AG04449 (cell line): ENCODE measurements at regions not wholly inside any gene's neighbourhood (a gene's known extent, or its start where the extent isn't known, plus 50 kb on each side); places are given as distances from the start of the nearest gene placed in this dataset.
A peak's percentile ranks its signal among the peaks of the same experiment; 100 is the strongest.

ENCODE experiments used
- CTCF ChIA-PET: fragments of 350-600 bp; formaldehyde crosslinking; extraction: SDS; loops from one replicate; lab custom pipeline; 2021; ENCODE audit warnings: antibody characterized with exemption; lab: Yijun Ruan, JAX
- POLR2A ChIA-PET: fragments of 400-600, 350-600 bp; formaldehyde crosslinking; extraction: SDS; loops from one replicate; lab custom pipeline; 2020; ENCODE audit warnings: antibody characterized with exemption, inconsistent platforms; lab: Yijun Ruan, JAX
- DNase-seq: peaks from one replicate; pipeline ENCODE4 v3.0.0-alpha.2; 2010; ENCODE audit warnings: low read depth, low spot score
- H3K4me3 ChIP-seq: 2 replicates; pipeline ENCODE4 v1.5.1; 2011; ENCODE audit warnings: low read depth, mild to moderate bottlenecking, control low read depth, low read length
- TF ChIP-seq, protein P1 (sequence below): IDR thresholded peaks from one replicate; pipeline ENCODE4 v1.5.1; 2011; ENCODE audit warnings: mild to moderate bottlenecking, moderate library complexity, low read length, control low read depth, inconsistent platforms; ENCODE audit not compliant: insufficient read depth; ENCODE audit errors: missing control alignments

DNA sequence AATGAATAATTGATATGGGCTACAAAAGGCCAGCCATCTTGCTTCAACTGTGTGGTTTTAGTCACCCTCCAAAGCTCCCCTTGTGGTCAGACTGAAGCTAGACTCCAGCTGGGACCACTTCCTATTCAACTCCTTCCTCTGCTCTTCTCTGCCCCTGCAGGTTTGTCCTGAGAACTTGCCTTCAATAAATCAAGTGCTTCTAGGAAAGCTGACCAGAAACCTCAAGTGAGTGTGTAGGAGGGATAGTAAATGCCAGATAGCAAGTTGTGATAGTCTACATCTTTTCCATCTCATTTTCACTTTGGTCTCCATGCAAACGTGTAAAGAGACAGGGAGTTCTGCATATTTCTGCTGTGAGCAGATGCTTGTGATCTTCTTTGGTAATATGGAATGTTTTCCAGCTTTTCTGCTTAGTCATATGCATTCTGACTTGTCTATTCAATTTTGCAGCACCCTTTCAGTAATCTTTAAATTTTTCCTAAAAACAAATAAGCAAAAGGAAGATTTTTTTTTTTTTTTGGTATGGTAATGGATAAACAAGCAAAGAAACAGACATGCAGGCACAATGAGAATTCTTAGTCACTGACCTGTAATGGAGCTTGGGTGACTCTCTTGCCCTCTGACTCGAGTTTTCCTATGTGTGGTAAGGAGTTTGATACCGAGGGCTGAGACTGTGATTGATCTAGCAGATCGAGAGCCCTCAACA, 201.3 kb upstream of the BTBD3 start:
- POLR2A ChIA-PET: interaction anchor here (0.6 kb wide), 1 partner anchor 185 kb away, joined by 3 read pairs; no protein-coding TSS in a partner anchor
- TF ChIP-seq, protein P1, sequence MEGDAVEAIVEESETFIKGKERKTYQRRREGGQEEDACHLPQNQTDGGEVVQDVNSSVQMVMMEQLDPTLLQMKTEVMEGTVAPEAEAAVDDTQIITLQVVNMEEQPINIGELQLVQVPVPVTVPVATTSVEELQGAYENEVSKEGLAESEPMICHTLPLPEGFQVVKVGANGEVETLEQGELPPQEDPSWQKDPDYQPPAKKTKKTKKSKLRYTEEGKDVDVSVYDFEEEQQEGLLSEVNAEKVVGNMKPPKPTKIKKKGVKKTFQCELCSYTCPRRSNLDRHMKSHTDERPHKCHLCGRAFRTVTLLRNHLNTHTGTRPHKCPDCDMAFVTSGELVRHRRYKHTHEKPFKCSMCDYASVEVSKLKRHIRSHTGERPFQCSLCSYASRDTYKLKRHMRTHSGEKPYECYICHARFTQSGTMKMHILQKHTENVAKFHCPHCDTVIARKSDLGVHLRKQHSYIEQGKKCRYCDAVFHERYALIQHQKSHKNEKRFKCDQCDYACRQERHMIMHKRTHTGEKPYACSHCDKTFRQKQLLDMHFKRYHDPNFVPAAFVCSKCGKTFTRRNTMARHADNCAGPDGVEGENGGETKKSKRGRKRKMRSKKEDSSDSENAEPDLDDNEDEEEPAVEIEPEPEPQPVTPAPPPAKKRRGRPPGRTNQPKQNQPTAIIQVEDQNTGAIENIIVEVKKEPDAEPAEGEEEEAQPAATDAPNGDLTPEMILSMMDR: peak; percentile 62
- no peak overlapping the region for H3K4me3 ChIP-seq
- CTCF ChIA-PET: interaction anchor here (0.8 to 1.3 kb wide), 4 partner anchors 13 to 278 kb away, joined by 3 read pairs; no protein-coding TSS in a partner anchor
- DNase-seq: peak; percentile 85

DNA sequence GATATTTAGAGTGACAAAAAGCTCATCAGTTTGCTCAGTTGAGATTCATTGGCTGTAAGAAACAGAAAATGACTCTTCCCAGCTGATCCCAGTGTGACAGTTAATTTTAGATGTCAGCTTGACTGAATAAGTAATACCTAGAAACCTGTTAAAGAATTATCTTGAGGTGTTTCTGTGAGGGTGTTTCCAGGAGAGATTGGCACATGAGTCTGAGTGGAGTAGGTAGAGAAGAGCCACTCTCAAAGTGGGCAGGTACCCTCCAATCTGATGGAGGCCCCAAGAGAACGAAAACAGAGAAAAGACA, 200.8 kb upstream of the BTBD3 start:
- ChIA-PET POLR2A (no interaction called here), CTCF (interaction anchor here (0.8 to 1.3 kb wide), 3 partner anchors 13 to 278 kb away, joined by 3 read pairs; no protein-coding TSS in a partner anchor)
- no peak for DNase-seq
- no peak overlapping the region for H3K4me3 ChIP-seq
- TF ChIP-seq, protein P1: no peak

DNA sequence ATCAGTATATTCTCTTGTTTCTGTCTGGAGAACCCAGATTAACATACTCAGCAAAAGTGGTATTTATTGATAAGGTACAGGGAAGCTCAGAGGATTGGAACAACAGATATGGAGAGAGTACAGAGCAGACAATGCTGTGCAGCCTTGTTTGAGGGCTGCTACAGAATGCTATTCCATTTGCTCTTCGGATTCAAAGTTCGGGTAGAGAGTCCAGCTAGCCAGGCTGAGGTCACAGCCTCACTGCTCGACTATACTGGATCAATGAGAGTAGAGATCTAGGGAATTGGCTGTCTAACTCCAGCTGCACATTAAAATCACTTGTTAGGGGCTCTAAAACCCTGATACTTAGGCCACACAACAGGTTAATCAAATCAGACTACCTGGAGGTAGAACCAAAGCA, 200.1 kb upstream of the BTBD3 start:
- ChIA-PET POLR2A (interaction anchor here (0.6 kb wide), 1 partner anchor 24 kb away, joined by 3 read pairs; no protein-coding TSS in a partner anchor), CTCF (interaction anchor here (0.8 kb wide), 1 partner anchor 12 kb away, joined by 3 read pairs; no protein-coding TSS in a partner anchor)
- H3K4me3 ChIP-seq: no peak overlapping the region
- no peak for DNase-seq
- TF ChIP-seq, protein P1: no peak

DNA sequence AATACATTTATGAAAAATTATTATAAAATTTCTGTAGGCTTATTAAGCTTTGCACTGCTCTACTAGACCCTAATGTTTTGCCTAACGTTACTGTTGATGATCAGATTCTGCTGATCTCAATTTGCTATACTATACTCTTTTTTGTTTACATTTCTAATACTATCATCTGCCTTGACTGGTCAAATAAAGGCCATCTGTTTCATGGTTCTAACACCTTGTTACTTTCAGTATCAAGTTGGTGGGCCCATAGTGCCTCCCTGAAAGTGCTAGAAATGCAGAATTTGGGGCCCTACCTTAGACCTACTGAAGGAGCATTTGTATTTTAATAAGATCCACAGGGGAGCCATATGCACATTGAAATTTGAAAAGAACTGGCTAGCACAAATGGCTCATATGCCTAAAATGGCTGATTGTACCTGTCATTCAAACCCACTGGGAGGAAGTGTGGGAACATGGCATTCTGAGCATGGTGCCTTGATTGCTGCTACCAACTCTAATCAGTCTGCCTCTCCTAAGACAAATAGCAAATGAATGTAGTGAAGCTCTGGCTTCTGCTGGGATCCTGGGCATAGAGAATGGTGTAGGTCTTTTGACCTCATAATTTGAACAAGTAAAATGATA, 199.1 kb upstream of the BTBD3 start:
- H3K4me3 ChIP-seq: no peak overlapping the region
- ChIA-PET CTCF (no interaction called here), POLR2A (no interaction called here)
- TF ChIP-seq, protein P1: no peak
- no peak for DNase-seq

GRCh38 chr20:11719153-11719552, 198.5 kb upstream of the BTBD3 start:
- H3K4me3 ChIP-seq: no peak overlapping the region
- ChIA-PET POLR2A (no interaction called here), CTCF (no interaction called here)
- TF ChIP-seq, protein P1: no peak
- DNase-seq: no peak

DNA sequence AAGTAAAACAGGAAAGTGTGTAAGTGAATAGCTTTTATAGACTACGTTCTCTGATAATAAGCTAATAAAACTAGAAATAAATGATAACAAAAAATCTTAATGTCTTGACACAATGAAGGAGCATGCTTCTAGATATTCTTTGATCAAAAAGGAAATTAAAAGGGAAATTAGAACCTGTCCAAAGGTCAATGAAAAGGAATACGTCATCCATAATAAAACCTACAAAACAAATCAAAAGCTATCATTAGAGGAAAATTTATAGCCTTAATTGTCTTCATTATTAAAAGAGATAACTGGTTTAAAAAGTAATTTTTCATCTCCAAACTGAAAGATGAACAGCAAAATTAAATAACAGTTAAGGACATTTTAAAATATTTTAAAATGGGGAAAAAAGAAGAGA, 196.3 kb upstream of the BTBD3 start:
- POLR2A ChIA-PET: no interaction called here
- TF ChIP-seq, protein P1: no peak
- no peak for DNase-seq
- CTCF ChIA-PET: interaction anchor here (1.2 to 1.3 kb wide), 2 partner anchors 10 to 13 kb away, joined by 3 to 4 read pairs; no protein-coding TSS in a partner anchor
- H3K4me3 ChIP-seq: no peak overlapping the region
